Progenitor cell of endocrine pancreas (in vitro differentiated cells): ENCODE measurements at regions not wholly inside any gene's neighbourhood (a gene's known extent, or its start where the extent isn't known, plus 50 kb on each side); places are given as distances from the start of the nearest gene placed in this dataset.

Source experiments
- DNase-seq: peaks from one replicate; pipeline ENCODE4 v3.0.0; 2021; ENCODE audit warnings: low spot score; ENCODE audit not compliant: unreplicated experiment
- H3K27ac Mint-ChIP-seq: 2 replicates; pipeline ENCODE4 v1.8.0; 2021; ENCODE audit warnings: mild to moderate bottlenecking, moderate library complexity, mixed read lengths
- H3K27me3 Mint-ChIP-seq: 2 replicates; pipeline ENCODE4 v1.8.0; 2021; ENCODE audit warnings: mixed read lengths
- H3K36me3 Mint-ChIP-seq: 2 replicates; pipeline ENCODE4 v1.8.0; 2022; ENCODE audit warnings: mixed read lengths; ENCODE audit not compliant: insufficient read depth
- H3K4me1 Mint-ChIP-seq: 2 replicates; pipeline ENCODE4 v1.8.0; 2021; ENCODE audit warnings: low read depth, mixed read lengths
- H3K4me3 Mint-ChIP-seq: 2 replicates; pipeline ENCODE4 v1.8.0; 2021; ENCODE audit warnings: low read depth, mild to moderate bottlenecking, moderate library complexity, mixed read lengths
- H3K9me3 Mint-ChIP-seq: 2 replicates; pipeline ENCODE4 v1.8.0; 2021; ENCODE audit warnings: low read depth, mixed read lengths
- TF ChIP-seq, protein P1 (sequence below): fragments of 200-600 bp; sonication (generic); IDR thresholded peaks from one replicate; pipeline ENCODE4 v1.5.0; 2021; ENCODE audit warnings: antibody characterized with exemption, mild to moderate bottlenecking; ENCODE audit not compliant: unreplicated experiment

DNA sequence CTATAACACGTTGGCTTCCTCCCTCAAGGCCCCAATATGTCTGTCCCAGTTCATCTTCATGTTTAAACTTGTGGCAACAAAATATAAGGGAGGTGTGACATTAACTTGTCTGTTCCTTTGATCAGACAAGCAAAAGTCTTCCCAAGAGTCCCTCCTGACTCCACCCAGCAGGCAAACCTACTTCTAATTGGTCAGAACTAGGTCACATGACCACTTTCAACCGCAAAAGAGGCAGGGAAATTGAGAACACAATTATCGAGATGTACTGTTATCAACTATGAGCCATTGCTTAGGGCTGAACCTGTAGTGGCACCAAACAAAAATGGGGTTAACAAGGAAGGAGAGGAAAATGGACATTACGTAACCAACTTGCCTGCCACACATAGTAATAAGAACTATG, 246.8 kb upstream of the TET2 start:
- Mint-ChIP-seq H3K4me1 (peaks cover 3% of the 10 kb centered on the region), H3K27ac (no peak overlapping the region), H3K36me3 (no peaks in the 10 kb centered on the region), H3K4me3 (no peak overlapping the region), H3K27me3 (peaks cover 10% of the 10 kb centered on the region), H3K9me3 (peaks cover 5% of the 10 kb centered on the region)
- DNase-seq: no peak
- TF ChIP-seq, protein P1, sequence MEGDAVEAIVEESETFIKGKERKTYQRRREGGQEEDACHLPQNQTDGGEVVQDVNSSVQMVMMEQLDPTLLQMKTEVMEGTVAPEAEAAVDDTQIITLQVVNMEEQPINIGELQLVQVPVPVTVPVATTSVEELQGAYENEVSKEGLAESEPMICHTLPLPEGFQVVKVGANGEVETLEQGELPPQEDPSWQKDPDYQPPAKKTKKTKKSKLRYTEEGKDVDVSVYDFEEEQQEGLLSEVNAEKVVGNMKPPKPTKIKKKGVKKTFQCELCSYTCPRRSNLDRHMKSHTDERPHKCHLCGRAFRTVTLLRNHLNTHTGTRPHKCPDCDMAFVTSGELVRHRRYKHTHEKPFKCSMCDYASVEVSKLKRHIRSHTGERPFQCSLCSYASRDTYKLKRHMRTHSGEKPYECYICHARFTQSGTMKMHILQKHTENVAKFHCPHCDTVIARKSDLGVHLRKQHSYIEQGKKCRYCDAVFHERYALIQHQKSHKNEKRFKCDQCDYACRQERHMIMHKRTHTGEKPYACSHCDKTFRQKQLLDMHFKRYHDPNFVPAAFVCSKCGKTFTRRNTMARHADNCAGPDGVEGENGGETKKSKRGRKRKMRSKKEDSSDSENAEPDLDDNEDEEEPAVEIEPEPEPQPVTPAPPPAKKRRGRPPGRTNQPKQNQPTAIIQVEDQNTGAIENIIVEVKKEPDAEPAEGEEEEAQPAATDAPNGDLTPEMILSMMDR: no peak

DNA sequence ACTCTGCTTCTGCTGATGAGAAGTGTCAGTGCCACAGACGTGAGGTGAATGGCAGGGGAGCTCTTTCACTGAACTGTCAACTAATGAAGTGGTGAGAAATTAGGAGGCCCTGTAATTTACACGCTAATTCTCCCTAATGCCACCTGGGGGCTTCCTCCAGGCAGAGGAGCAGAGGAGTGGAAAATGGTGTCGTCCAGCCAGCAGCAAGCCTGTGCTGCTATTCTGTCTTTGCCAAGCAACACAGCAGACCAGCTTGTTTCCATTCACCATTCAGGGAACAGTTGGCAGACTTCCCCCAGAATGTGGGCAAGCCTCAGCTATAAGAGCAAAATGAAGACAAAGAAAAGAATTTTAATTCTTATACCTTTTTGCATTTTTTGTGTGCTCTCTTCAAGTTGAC, 245.2 kb upstream of the TET2 start:
- Mint-ChIP-seq H3K27me3 (peaks cover 20% of the 10 kb centered on the region), H3K9me3 (peaks cover 5% of the 10 kb centered on the region), H3K36me3 (no peaks in the 10 kb centered on the region), H3K27ac (no peak overlapping the region), H3K4me1 (peaks cover 3% of the 10 kb centered on the region), H3K4me3 (no peak overlapping the region)
- no peak for DNase-seq
- TF ChIP-seq, protein P1: no peak

DNA sequence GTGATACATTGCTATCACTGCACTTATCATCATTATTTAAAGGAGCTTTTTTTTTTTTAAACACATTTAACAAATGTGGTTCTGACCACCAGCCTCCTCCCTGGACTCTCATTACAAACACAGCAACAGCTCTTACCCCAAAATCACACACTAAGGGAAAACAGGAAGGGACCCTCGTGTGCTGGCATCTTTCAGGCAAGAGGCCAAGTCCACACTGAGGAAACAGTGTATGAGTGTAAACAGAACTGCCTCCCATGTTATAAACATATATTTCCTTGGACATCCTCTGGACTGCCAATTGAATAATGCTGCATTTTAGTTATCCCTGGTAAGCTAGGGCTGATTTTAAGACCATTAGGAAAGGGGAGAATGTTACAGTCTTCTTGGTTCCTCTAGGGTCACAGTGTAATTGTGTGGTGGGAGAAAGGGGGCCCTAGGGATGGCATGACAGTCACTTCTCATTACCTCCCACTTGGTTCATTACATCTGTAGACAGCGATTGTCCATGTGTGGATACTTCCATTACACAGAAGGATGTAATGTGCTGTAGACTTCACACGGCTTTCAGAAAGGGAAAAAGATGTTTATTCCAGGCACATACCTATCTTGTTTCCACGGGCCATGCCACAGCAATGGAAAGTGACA, 244.6 kb upstream of the TET2 start:
- H3K36me3 Mint-ChIP-seq: no peaks in the 10 kb centered on the region
- peaks cover 26% of the 10 kb centered on the region for H3K27me3 Mint-ChIP-seq
- H3K4me3 Mint-ChIP-seq: no peak overlapping the region
- H3K27ac Mint-ChIP-seq: no peak overlapping the region
- no peak for DNase-seq
- peaks cover 3% of the 10 kb centered on the region for H3K4me1 Mint-ChIP-seq
- TF ChIP-seq, protein P1: no peak
- peaks cover 5% of the 10 kb centered on the region for H3K9me3 Mint-ChIP-seq

DNA sequence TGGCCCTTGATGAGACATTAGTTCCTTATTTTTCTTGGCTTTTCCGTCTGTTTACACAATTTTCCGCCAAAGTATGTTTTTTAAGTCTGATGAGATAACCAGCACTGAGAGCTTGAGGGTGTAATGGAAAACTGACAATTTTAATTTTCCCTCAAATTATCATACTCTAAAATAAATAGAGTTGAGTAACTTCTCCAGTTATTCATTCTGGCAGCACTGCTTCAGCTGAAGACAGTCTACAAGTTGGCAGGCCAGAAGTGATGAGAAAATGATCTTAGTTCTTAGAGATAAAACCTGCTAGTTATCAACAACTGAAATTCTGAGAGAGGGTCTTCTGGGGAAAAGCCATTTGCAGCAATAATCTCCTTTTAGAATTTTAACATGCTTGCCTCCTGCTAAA, 241.6 kb upstream of the TET2 start:
- H3K4me1 Mint-ChIP-seq: peaks cover 3% of the 10 kb centered on the region
- TF ChIP-seq, protein P1: no peak
- no peaks in the 10 kb centered on the region for H3K9me3 Mint-ChIP-seq
- DNase-seq: no peak
- H3K27ac Mint-ChIP-seq: no peak overlapping the region
- peaks cover 34% of the 10 kb centered on the region for H3K27me3 Mint-ChIP-seq
- H3K36me3 Mint-ChIP-seq: no peaks in the 10 kb centered on the region
- H3K4me3 Mint-ChIP-seq: no peak overlapping the region

DNA sequence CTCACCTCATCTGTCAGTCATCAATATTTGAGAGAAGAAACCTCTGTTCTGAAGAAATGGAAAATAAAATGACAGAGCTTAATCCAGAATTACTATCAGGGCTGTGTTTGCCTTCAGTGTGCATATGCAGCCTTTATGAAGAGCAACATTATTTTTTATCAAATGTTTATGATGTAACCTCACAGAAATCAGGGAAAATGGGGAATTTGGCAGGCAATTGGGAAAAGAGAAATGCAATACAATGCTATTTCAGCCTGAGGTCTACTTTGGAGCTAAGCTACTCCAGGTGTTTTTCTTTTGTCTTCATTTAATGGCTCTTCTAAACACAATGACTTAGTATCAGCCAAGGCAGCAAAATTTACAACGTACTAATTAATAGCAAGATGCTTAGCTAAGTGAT, 241.1 kb upstream of the TET2 start:
- H3K4me3 Mint-ChIP-seq: no peak overlapping the region

More for the DNA sequence above, 241.1 kb upstream of the TET2 start:
- Mint-ChIP-seq H3K36me3 (no peaks in the 10 kb centered on the region), H3K4me1 (peaks cover 3% of the 10 kb centered on the region), H3K27me3 (peaks cover 34% of the 10 kb centered on the region), H3K27ac (no peak overlapping the region), H3K9me3 (no peaks in the 10 kb centered on the region)
- DNase-seq: no peak
- TF ChIP-seq, protein P1: no peak
